NCI-H2029 (cell line): ENCODE measurements at regions not wholly inside any gene's neighbourhood (a gene's known extent, or its start where the extent isn't known, plus 50 kb on each side); places are given as distances from the start of the nearest gene placed in this dataset.
"Not testable (repeated sequence)": the region's sequence is repeated elsewhere in the genome, so short reads cannot be mapped to it uniquely, and the experiment has no call there.

Experiments
- DNase-seq: peaks from one replicate; lab custom pipeline; 2025; lab: John Stamatoyannopoulos, UW

- no peak for DNase-seq
Observed at GRCh38 chr20:24418731-24419130, 50.7 kb upstream of the SYNDIG1 start.

GRCh38 chr20:24417485-24417884 is 51.9 kb upstream of the SYNDIG1 start:
- no peak for DNase-seq

GRCh38 chr20:24415444-24415843 is 54.0 kb upstream of the SYNDIG1 start:
- DNase-seq: not testable (repeated sequence)

DNA sequence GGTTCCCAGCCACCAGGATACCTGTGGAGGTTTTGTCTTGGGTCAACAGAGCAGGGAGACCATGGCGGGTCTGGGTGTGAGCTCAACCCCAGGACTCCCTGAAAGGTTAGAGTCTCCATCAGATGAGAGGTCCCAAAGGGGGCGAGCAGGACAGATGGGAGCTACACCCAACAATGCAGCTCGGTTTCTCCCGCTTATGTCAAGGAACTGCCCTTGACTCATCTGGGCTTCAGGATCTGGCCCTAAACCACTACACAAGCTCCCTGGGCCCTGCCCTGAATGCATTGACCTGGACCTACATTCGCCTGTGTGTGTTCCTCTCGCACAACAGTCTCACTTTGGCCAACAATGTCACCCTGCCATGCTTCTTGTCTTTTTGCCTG is 57.6 kb upstream of the SYNDIG1 start:
- no peak for DNase-seq

DNA sequence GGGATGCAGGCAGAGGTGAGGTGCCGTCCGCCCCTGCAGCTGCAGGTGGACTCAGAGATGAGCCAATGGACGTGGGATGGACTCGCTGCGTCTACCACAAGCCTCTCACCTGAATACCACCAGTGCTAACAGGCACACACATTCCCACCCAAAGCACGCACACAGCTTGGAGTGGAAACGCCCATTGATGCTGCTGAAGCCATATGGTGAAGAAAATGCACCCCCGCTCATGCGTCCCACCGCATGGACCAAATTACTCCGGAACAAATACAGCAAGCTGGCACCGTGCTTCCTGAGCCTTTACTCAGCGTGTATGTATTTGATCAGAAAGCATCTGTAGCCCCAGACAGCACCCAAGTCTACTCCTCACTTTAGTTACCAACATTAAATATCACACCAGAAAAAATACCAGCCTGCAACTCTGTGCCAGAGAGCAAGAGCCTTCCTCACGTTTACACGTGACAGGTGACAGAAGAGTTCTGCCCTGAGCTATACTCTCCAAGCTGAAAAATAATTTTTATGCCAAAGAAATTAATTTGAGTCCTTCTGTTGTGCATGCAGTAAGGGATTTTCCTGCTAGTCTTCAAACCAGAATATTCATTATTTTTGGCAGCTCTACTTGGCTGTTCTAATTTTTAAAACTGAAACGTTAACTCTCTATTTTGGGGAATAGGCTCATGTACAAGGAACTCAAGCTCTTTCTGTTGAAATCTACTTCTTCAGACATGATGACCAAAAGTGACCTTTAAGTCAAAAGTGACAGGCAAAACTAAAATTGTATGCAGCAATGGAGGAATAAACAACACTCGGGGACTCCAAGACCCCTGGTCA is 58.2 kb upstream of the SYNDIG1 start:
- no peak for DNase-seq

DNA sequence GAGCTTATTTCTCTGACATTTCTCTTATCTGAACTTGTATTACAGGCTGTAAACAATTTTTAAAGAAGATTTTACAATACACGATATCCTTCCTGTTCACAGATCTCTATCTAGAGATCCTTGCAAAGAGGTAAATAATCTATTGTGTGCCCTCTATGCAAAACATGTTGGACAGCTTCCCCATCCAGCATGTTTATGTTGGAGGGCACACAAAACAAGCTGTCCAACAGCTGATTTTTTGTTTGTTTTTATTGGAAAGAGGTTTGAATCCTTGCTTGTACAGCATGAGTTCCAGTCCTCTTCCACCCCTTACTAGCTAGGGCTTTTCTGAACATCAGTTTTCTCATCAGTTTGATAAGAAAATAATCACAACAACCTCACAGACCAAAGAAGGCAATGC is 62.3 kb upstream of the SYNDIG1 start:
- DNase-seq: peak; percentile 31

- peak; percentile 52 for DNase-seq
Observed at GRCh38 chr20:24406750-24407149, 62.7 kb upstream of the SYNDIG1 start.

DNA sequence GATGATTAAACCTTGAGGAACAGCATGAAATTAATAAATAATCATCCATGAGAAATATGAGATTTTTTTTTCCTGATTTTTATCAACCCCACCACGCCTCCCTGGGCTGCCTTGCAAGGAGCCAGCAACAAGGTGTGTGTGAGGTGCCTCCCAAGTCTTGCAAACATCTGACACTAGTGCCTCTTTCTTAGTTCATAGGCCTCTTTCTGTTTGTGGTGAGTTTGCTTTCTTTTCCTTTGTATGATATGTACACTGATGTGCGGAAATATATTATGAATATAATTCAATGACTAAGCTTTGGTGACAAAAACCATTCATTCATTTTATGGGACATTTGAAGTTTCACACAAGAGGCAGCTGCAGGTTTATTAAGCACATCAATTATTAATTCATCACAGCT is 63.2 kb upstream of the SYNDIG1 start:
- DNase-seq: no peak

- DNase-seq: no peak
Observed at GRCh38 chr20:24405810-24406209, 63.6 kb upstream of the SYNDIG1 start.

- DNase-seq: no peak
Observed at GRCh38 chr20:24403406-24403805, 66.0 kb upstream of the SYNDIG1 start.

DNA sequence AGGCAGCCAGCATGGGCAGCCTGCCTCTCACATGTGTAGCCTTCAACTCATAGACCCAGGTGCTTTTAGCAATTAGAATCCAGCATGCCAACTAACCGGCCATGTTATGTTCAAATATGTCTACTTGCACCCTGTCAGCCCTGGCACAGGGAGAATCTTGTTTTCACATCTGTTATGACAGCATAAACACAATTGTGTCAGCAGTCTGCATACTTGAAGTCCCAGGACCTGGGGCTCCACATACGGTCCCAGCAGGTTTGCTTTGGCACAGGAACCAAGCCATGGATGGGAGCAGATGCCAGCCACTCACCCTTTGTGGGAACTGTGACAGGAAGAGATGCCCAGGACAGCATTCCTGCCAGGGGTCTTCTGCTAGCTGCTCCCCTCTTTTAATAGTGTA is 67.2 kb upstream of the SYNDIG1 start:
- peak; percentile 36 for DNase-seq

DNA sequence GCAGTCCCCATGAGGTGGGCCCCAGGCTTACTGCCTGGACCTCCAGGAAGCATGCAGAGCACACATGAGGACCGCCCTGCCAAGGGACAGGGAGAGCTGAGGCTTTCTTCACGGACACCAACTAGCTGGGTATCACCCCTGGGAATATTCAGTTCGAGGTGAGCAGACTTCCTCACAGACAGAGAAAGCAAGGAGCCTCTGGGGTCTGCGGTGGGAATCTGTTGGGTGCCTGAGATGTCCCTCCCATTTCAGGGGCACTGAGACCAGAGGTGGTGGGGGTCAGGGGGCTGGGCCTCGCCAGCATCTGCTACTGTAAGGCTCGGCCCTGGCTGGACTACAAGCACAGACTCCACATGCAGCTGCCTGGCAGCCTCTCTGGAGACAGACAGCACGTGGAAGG is 74.3 kb upstream of the SYNDIG1 start:
- DNase-seq: no peak

GRCh38 chr20:24393903-24394302 is 75.5 kb upstream of the SYNDIG1 start:
- DNase-seq: no peak

- no peak for DNase-seq
Observed at GRCh38 chr20:24392612-24393011, 76.8 kb upstream of the SYNDIG1 start.

DNA sequence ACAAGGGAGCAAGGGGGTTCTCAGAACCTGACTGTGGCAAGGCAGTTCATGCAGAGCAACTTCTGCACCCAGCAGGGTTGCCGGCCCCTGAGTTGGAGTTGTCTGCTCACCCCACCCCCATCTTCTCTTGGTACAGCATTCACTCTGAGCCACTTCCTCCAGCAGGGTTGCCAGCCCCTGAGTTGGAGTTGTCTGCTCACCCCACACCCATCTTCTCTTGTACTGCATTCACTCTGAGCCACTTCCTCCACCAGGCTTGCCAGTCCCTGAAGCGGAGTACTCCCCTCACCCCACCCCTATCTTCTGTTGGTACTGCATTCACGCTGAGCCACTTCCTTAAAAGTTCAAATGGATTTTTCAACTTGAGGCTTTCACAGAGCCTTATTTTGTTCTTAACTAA is 79.7 kb upstream of the SYNDIG1 start:
- no peak for DNase-seq

DNA sequence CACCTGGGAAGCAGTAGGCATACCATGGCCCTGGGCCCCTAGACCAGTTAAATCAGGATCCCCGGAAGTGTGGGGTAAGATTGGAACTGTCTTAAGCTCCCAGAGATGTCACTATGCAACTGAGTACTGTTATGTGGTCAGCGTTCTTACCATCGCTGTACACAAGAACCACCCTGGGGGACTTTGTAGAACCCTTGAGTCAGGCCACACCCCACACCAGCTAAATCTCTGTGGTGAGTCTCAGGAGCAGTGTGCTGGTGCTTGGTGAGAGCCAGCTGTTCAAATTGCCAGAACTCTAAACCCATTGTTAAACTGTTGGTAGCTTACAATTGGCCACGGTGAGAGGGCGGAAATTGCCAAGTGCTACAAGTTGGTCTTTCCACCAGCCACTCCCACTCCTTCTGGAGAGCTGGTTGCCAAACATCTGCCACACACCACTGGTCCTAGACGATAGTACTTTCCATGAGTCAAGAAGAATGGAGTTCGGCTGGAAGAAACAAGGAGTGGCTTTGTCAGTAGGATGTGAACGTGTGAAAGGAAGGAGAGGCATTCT is 80.5 kb upstream of the SYNDIG1 start:
- DNase-seq: no peak

- DNase-seq: no peak
Observed at GRCh38 chr20:24385547-24385946, 83.9 kb upstream of the SYNDIG1 start.

DNA sequence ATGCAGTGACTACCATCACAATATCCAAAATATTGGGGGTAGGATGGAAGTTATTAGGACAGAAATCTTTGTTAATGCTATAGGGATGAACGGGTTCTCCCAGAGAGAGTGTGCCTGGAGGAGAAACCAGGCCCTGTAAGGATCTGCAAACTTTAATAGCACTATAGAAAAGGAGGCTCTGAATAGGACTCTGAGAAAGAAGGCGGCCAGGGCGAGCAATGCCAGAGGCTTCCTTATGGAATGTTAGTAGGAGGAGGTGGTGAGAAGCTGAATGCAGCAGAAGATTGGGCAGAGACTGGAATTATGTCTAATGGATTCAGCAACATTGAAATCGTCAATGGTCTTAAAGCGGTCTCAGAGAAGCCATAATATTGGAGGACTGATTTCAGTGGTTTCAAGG is 84.6 kb upstream of the SYNDIG1 start:
- DNase-seq: no peak

DNA sequence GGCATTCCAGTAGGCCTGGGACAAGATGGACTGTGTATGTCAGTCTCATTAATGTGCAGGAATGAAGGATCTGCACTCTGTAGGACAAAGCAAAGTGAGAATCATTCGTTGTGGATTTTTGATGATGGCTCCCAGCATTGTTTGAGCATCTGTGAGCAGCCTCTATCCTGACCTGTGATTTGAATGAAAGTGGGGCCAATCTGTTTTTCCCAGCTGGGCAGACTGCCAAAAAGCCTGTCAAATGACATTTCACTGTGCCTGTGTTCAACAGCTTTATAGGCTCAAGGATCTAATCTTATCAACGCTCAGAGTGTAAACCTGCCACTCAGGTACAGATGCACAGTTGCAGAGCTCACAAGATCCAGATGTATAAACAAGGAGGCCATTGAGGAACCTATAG is 86.7 kb upstream of the SYNDIG1 start:
- DNase-seq: no peak

GRCh38 chr20:24382331-24382730 is 87.1 kb upstream of the SYNDIG1 start:
- DNase-seq: no peak

DNA sequence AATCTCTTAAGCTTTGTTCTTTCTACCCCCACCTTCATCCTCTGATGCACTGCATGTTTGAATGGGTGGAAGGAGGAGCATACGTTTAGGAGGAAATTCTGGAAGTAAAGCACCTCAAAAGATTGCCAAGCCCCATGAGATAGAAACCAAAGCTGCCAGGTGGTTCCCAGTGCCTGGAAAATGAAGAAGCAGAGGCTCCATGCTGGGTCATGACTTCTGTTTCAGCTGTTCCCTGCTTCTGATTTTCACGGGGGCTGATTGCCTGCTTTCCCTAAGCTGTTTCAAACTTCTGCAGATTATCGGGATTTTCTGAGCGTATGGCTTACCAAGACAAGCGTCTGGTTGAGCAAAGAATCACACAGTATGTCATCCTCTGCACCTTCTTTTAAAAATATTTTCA is 87.5 kb upstream of the SYNDIG1 start:
- no peak for DNase-seq

- DNase-seq: no peak
Observed at GRCh38 chr20:24379484-24379927, 89.9 kb upstream of the SYNDIG1 start.

DNA sequence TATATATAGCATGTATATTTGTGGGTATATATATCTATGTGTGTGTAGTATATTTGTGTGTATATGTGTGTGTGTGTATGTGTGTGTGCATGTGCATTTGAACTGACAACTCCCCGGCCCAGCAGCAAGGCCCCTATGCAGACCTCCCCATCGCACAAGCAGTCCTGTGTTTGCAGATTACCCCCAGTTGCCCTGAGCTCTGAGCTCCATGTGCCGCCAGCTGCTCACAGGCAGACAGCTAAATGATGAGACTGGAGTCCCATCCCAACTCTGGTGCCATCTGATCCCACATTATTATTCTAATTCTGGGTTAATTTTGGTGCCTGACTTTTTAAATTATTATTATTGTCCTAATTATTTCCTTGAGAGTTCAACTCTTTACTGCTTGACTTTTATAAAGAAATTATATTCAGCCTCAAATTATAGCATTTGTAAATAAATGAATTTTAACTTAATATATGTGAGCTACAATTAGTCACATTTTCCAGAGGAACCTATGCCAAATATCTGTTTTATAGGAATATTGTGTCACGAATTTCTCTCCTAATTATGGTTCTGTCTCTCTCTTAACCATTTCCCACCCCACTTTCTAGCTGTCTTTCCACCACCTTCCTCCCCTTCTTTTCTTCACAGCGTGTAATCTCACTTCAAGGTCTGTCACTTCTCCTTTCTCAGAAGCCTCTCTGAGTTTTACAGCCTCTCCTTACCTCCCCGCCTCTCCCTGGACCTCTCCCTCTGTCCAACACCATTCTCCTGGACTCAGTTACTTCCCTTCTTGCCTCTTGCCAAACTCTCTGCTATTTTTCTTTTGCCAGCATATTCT is 90.6 kb upstream of the SYNDIG1 start:
- DNase-seq: no peak
